Erythroblast (primary cell): ENCODE measurements at regions not wholly inside any gene's neighbourhood (a gene's known extent, or its start where the extent isn't known, plus 50 kb on each side); places are given as distances from the start of the nearest gene placed in this dataset.

ENCODE experiments used
- DNase-seq, 2 experiments: peaks; one replicate each; lab custom pipeline; 2025; lab: John Stamatoyannopoulos, UW
- GATA1 ChIP-seq: IDR thresholded peaks from 2 replicates; pipeline ENCODE4 v1.6.1; 2011; ENCODE audit warnings: low read depth, mild to moderate bottlenecking, control low read depth, low read length, moderate library complexity
- POLR2A ChIP-seq: IDR thresholded peaks from 2 replicates; pipeline ENCODE4 v1.6.1; 2011; ENCODE audit warnings: mild to moderate bottlenecking, low read length

DNA sequence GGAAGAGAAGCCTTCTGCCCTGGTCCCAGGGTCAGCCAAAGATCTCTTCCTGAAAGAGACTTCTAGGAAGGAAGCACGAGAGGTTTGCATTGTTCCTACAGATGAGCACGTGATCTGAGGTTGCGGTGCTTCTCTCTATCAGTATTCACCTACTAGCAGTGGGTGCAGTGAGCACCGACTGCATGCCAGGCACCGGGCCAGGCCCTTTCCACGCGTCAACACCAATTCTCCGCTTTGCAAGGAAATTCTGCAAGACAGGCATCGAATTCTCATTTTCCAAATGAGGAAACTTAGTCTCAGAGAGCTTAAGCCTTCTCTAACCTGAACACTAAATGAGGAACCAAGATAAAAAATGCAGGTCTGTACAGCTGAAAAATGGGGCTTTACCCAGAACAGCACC, 151.5 kb upstream of the MYCN start:
- TF ChIP-seq GATA1, result no peak
- no peak for TF ChIP-seq POLR2A
- no peak for DNase-seq

DNA sequence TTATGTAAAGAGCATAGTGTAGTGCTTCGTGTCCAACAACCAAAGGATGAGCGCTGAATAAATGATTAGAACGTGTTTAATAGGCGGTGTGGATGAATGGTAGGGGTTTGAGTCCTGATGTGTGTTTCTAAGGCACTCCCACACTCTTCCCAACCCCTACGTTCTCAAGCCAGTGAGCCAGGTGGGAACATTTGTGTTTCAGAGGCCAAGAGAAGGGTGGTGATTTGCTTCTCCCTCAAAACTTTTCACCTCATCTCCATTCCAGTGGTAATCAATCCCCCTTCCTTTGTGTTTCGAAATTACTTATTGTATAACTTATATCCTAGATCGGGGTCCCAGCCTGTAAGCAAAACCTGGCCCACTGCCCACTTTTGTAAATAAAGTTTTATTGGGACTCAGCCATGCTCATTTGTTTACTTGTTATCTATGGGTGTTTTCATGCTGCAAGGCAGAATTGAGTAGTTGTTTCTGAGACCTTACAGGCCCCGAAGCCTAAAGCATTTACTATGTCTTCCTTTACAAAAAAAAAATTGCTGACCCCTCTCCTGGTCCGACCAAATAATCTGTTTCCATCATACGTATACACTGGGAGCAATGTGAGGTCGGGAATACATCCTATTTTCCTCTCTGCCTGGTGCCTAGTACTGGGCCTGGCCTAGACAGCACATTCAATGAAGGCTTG, 150.8 kb upstream of the MYCN start:
- DNase-seq, result no peak
- no peak for TF ChIP-seq POLR2A
- TF ChIP-seq GATA1, result no peak

DNA sequence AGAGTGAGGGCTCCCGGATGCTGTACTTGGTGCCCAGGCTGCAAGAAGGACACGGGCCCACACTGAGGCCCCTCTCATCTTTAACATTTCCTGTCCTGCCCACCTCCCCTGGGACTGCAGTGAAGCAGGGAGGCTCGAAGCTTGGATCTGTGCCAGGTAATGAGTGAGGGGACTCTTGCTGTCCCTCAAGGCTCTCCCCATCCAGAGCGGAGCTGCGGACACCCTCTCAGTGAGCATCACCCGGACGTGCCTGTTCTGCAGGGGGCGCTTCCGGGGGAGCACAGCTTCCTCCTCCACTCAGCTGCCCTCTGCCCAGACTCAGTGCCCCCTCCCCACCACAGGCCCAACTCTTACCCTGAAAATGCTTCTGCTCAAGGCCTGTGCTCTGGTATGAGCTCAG, 150.0 kb upstream of the MYCN start:
- TF ChIP-seq GATA1 (no peak), POLR2A (no peak)
- DNase-seq, result no peak

DNA sequence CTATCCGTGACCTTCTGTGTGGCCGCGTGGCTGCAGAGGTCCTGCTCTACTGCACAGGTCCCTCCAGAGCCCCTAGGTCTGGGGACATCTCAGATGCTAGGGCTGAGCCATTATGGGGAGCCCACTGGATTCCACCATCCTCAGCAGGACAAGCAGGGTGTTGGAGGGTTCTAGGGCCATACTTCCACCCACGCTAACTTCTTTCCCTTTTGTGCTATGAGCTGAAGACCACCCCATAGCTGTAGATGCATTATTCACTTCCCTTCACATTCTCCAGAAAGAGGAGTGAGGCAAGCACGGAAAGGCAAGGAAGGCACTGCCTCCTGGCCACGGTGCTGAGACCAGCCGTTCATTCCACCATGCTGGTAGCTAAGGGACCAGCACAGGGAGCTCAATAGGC, 149.5 kb upstream of the MYCN start:
- no peak for DNase-seq
- TF ChIP-seq GATA1, result no peak
- TF ChIP-seq POLR2A, result no peak

DNA sequence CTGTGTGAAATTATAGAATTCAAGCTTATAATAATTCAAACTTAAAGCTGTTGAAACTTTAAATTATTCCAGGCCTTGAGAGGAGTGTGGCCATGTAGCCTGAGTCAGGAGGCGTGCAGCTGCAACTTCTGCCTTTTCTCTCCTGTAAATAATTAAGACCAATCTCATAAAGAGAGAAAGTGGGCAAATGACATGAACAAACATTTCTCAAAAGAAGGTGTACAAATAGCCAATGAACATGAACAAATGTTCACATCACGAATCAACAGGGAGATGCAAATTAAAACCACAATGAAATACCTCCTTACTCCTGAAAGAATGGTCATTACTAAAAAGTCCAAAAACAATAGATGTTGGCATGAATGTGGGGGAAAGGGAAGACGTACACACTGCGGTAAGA, 149.1 kb upstream of the MYCN start:
- TF ChIP-seq POLR2A (no peak), GATA1 (no peak)
- no peak for DNase-seq

DNA sequence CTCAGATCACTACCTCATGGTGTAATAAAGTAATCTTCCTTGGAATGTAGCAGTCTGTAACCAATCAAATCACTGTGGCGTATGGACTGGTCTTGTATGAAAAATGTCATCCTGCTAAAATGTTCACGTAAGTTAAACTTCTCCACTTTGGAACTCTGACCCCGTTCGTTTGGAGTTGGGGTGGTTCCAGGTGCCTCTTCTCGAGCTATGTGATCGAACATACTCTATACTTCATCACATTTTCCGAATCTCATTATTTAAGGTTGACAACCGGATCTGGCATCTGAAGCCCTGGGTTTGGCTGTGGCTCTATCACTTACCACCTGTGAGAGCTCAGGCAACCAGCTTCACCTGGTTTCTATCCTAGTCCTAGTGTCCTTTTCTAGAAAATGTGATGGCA, 148.0 kb upstream of the MYCN start:
- no peak for DNase-seq
- no peak for TF ChIP-seq POLR2A
- TF ChIP-seq GATA1, result no peak

DNA sequence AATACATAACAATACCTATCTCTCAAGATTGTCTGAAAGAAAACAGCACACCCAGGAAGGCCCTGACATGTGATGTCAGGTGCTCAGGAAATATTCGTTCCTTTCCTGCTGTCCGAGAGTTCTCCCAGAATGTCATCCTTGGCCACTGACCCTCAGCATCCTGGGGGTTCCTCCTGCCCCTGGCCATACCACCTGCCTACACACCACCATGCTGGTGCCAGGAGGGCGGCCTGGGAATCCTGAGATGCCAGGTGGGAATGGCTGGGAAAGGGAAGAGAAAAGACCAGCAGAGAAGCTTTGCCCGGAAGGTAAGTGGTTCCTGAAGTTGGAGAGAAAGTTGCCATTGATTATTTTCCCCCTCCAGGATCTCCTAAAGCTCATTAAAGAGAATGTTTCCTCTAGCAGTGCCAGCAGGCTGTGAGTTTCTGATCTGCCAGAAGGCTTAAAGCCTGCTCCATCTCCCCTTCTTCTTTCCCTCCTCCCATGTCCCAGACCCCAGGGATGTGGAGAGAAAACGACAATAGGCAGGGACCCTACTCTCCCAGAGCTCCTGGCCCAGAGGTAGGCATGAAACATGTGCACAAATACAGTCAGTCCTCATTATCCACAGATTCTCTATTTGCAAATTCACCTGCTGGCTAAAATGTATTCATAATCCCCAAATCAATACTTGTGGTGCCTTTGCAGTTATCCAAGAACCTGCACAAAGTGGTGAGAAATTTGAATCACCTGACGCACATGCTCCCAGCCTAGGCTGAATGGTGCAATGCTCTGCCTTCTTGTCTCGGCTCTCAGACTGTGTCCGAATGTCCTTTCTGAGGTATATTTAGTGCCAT, 147.1 kb upstream of the MYCN start:
- no peak for DNase-seq
- TF ChIP-seq GATA1 (no peak), POLR2A (no peak)

DNA sequence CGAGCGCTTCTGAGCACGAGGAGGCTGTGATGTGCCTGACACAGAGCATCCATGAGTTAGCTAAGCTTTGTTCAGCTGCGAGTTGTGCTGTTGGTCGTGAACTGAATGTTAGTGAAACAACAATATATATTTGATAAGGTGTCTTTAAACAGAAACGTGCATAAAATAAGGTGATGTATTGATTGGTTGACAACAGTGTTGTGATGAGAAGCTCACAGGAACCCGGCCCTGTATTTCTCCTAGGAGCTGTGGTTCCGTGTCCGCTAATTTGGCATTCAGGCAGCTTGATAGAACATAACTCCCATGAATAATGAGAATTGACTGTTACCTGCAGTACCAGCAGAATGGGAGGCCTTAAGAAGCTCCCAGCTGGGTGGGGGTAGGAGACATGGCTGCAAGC, 146.4 kb upstream of the MYCN start:
- no peak for DNase-seq

DNA sequence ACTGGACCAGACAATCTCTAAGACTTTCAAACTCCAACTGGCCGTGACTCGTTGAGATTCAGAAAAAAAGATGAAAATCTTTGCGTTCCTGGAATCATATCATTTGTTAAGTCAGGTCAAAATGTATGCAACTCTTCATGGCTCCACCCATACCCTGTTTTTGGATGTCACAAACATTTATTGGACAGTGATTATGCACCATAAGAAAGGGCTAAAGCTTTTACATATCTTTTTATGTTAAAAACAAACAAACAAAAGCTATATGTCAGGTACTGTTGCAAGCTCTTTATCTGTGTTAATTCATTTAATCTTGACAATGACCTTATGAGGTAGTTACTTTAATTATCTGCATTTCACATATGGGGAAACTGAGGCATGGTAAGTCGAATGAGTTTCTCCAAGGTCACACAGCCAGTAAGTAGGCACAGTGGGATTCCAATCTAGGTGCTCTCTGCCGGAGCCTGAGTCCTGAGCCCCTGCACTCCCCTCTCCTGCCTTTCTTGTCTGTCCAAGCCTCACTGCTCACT, 145.7 kb upstream of the MYCN start:
- TF ChIP-seq POLR2A, result no peak
- DNase-seq, result no peak

More for the DNA sequence above, 146.4 kb upstream of the MYCN start:
- TF ChIP-seq POLR2A, result no peak
- TF ChIP-seq GATA1, result no peak

DNA sequence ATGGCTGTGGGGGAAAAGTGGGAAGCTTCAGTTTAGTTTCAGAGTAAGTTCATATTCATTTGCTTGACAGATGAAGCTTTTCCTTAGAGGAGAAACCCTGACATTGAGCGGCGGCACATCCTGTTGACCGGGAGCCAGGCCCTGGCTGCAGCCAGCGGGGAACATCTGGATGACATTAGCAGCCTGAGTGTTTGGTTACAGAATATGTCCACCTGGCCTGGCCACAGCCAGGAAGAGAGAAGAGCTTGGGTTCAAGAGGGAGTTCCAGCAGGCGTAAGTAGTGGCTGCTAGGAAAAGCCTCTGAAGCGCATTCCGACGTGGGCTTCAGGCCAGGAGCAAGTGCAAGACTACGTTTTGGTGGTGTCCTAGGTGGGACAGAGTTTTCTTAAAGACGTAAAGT, 144.9 kb upstream of the MYCN start:
- TF ChIP-seq GATA1 (no peak), POLR2A (no peak)
- no peak for DNase-seq

DNA sequence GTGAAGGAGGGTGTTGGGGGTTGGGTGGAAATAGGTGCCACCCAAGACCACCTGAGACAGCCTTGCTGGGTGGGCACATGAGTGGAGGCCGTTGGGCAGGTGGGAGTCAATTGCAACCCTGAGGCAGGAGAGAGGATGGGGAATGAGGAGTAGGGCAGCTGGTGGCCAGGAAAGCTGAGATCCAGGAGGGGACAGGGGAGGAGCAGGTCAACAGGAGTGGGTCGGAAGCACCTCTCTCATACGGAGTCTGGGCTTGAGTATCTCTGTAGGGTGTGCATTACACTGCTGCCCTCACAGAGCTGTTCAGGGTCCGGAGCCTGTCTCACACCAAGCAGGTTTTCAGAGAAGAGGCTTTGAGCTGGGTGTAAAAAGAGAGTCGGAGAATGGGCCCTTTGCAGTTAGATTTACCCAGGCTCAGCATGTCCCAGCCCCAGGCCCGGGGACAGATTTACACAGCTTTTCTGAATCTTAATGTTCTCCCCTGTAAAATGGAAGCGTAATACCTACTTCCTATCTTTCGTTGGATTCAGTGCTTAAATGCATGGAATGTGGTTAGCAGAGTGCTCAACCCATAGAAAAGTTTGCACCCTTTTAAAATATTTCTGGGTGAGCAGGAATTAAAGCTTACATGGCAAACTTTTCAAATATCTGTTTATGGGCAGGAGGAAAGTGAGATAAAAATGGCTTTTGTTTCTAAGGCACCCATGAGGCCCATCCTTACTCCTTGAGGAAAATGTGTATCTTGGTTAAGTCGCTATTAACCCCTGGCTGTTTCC, 144.0 kb upstream of the MYCN start:
- TF ChIP-seq GATA1, result no peak
- TF ChIP-seq POLR2A, result no peak
- DNase-seq, result no peak

DNA sequence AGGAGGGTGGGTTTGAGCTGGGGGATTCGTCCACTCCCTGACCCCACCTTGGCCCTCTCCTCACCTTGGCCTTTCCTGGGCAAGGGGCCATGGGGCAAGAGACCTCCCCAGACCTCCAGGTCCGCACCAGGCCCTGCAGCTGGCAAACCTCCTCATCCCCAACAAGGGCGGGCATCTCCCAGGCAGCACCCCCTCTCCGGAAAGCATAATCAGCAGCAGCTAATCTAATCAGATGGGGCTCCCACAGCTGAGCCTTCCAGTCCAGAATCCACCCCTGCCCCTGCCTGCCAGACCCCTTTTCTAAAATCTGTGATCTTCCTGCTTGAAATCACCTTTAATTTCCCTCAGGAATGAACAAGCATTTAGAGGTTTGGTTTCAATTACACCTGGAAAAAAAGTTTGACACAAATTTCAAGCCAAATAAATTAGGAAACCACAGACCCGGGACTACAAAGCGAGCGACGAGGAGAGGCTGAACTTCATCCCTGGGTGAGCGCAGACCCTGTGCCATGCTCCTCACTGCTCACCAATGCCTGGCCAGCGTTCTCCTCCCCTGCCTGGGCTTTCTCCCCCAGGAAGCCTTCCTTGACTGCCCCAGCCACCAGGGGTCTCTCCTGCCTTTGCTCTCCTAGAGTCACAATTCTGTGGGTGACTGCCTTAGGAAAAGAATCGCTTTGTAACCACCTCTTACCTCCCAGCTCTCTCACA, 143.0 kb upstream of the MYCN start:
- DNase-seq, result peak in 1 of 2 experiments; percentile 4
- TF ChIP-seq POLR2A (no peak), GATA1 (no peak)

DNA sequence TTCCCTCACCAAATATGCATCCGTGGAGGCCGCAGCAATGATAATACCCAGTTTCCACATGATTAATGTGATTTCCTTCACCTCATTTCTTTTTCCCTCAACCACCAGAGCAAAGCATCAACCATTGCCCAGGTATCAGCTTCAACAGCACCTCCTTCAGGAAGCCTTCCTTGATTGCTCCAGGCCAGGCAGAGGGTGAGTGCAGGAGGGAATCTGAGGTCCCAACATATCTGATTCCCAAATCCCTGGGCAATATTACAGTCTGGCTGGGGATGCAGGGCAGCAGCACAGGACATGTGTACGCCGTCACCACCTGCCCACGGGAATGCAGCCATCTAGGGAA, 142.4 kb upstream of the MYCN start:
- DNase-seq, result no peak
- TF ChIP-seq GATA1 (no peak), POLR2A (no peak)
